Kidney epithelial cell (primary cell): ENCODE measurements at regions not wholly inside any gene's neighbourhood (a gene's known extent, or its start where the extent isn't known, plus 50 kb on each side); places are given as distances from the start of the nearest gene placed in this dataset.

Source experiments
- DNase-seq: peaks from one replicate; pipeline ENCODE4 v3.0.0-alpha.2; 2010; ENCODE audit warnings: low read depth
- H3K27me3 ChIP-seq: 2 replicates; pipeline ENCODE4 v1.6.0; 2011; ENCODE audit warnings: low read length; ENCODE audit not compliant: control insufficient read depth, insufficient read depth
- H3K36me3 ChIP-seq: 2 replicates; pipeline ENCODE4 v1.5.1; 2011; ENCODE audit warnings: low read length; ENCODE audit not compliant: control insufficient read depth, insufficient read depth
- H3K4me3 ChIP-seq: 2 replicates; pipeline ENCODE4 v1.5.1; 2011; ENCODE audit warnings: low read depth, mild to moderate bottlenecking, control low read depth, low read length
- CTCF ChIP-seq: IDR thresholded peaks from 2 replicates; pipeline ENCODE4 v1.5.1; 2011; ENCODE audit warnings: mild to moderate bottlenecking, moderate library complexity, low read length, control low read depth, inconsistent platforms; ENCODE audit not compliant: insufficient read depth, poor library complexity, severe bottlenecking

- peaks cover 11% of the 10 kb centered on the region for H3K27me3 ChIP-seq
- DNase-seq: no peak
- no peaks in the 10 kb centered on the region for H3K36me3 ChIP-seq
- no peak for TF ChIP-seq CTCF
- H3K4me3 ChIP-seq: no peak overlapping the region
Observed at GRCh38 chr14:104362761-104363605, 216.6 kb upstream of the C14orf180 start.

GRCh38 chr14:104363891-104364760 is 215.4 kb upstream of the C14orf180 start:
- TF ChIP-seq CTCF: no peak
- H3K27me3 ChIP-seq: peaks cover 20% of the 10 kb centered on the region
- no peak overlapping the region for H3K4me3 ChIP-seq
- H3K36me3 ChIP-seq: no peaks in the 10 kb centered on the region
- DNase-seq: no peak

- TF ChIP-seq CTCF: no peak
- Histone ChIP-seq H3K4me3 (no peak overlapping the region), H3K27me3 (peaks cover 20% of the 10 kb centered on the region), H3K36me3 (no peaks in the 10 kb centered on the region)
- DNase-seq: no peak
Observed at GRCh38 chr14:104364830-104365229, 214.7 kb upstream of the C14orf180 start.

- no peak for DNase-seq
- TF ChIP-seq CTCF: no peak
- Histone ChIP-seq H3K4me3 (no peak overlapping the region), H3K36me3 (no peaks in the 10 kb centered on the region), H3K27me3 (peaks cover 20% of the 10 kb centered on the region)
Observed at GRCh38 chr14:104366931-104367865, 212.4 kb upstream of the C14orf180 start.

GRCh38 chr14:104367866-104368750 is 211.5 kb upstream of the C14orf180 start:
- Histone ChIP-seq H3K4me3 (no peak overlapping the region), H3K27me3 (peaks cover 20% of the 10 kb centered on the region)
- no peak for TF ChIP-seq CTCF

More at GRCh38 chr14:104367866-104368750, 211.5 kb upstream of the C14orf180 start:
- H3K36me3 ChIP-seq: no peaks in the 10 kb centered on the region
- DNase-seq: no peak
